ENCODE measurements at regions not wholly inside any gene's neighbourhood (a gene's known extent, or its start where the extent isn't known, plus 50 kb on each side); places are given as distances from the start of the nearest gene placed in this dataset.

DNA sequence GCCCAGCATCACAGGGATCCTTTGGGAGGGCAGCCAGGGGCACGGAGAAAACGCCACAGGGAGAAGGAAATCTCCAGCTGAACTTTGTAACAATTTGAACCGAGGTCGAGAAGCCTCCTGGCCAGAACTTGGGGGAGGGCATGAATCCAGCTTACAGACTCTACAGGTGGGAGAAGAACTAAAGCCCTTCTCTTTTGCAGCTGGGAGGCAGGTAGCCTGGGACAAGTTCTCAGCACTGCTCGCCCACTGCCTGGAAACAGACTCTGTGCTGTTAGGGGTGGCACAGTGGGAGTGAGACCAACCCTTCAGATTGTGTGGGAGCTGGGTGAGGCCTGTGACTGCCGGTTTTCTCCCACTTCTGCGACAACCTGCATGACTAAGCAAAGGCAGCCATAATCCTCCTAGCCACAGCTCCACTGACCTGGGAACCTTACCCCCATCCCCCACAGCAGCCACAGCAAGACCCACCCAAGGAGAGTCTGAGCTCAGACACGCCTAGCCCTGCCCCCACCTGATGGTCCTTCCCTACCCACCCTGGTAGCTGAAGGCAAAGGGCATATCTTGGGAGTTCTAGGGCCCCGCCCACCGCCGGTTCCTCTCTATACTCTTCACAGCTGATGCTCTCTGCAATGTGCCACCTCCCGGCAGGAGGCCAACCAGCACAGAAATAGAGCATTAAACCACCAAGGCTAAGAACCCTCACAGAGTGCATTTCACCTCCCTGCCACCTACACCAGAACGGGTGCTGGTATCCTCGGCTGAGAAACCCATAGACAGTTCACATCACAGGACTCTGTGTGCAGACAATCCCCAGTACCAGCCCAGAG, 136.0 kb upstream of the SIX2 start:
- no peak for DNase-seq (ENCODE audit: low read depth in 2 of 2)

DNA sequence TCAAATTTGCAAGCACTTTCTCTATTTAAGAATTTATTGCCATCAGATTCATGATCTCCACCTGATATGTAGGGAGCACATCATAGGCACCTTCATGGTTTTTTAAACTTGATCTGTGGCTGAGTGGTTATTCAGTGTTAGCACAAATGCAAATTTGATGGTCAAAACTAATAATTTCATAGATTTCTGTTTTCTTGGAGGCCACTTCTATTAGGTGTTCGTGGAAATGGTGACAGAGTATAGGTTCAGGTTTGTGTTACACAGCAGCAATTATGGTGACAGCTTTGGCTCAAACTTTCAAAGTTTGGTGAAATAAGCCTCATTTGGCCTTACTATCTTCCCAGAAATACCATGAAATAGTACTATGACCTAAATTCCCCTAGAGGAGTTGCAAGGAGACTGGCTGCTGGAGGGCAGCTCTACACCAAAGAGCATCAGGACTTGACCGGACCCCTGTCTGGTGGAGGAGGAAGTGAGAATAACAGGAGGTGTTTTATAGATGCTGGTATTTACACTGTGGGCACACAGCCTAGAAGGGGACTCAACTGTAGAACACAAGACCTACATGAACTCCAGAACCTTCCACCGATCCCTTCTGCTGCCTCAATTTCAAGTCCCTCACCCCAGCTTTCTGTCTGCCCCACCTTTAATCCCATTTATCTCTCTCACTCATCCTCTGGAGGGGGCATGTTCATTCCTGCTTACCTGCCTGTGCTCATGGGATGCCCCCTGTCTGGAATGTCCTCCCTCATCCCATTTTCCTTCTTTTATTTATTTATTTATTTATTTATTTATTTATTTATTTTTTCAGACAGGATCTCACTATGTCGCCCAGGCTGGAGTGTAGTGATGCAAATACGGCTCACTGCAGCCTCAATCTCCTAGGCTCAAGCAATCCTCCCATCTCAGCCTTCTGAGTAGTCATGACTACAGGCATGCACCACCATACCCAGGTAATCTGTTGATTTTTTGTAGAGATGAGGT, 132.9 kb upstream of the SIX2 start:
- no peak for DNase-seq (ENCODE audit: low read depth in 2 of 2)

DNA sequence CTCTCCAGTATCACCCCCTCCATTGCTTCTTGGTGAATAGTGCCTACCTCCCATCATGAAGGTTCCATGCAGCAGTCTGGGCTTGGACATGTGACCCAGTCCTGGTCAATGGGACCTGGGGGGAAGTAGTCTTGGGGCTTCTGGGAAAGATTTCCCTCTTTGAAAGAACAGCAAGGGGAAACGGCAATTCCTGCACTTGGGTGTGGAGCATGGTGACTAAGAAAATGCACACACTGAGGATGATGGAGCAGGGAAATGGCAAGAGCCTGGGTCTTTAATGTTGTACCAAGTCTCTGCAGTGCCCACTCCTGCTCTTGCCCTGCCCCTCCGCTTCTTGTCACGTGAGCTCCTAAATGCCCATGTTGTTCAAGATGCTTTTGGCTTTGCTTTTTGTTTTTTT, 131.4 kb upstream of the SIX2 start:
- no peak for DNase-seq (ENCODE audit: low read depth in 2 of 2)

DNA sequence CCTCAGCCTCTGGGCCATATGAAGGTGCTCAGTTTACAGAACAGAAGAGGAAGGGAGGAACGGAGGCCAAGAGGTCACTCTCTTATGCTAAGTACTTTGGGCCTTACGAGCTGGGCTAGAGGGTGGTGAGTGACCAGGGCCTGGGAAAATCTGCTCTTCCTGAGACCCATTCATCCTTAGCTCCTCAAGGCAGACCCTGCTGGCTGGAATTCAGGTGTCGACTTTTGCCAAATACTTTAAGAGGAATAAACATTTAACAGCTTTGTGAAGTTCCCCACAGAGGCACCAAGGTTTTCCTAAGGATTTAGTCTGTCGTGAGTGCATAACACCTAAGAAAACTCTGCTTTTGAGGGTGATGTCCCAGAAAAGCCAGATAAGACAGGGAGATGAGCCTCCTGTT, 129.7 kb upstream of the SIX2 start:
- DNase-seq (ENCODE audit: low read depth in 2 of 2), result no peak

DNA sequence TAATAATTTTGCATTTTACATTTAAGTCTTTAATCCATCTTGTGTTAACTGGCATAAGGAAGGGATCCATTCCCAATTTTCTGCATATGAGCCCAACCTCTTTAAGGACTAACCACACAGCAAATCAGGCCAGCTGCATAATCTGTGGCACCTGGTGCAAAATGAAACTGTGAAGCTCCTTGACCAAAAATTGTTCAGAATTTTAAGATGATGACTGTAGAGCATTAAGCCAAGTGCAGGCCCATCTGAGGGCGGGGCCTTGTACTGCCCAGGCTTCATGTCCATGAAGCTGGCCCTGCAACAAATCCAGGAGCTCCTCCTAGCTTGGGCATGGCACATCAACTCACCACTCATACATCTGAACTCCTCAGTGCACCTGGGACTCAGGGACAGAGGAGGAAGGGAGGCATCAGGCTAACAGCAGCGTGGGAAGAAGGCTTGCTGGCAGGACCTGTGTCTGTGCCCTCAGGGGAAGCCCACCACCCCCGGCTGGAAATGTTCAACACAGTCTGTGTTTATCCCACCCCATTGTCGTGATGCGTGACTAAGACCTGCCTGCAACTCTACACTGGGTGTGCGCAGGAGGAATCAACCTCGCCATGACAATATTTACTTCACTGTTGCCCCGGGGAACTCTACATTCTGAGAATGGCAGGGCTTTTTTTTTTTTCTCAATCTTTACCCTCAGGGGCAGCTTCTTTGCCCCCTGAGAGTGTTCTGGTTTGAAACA, 128.9 kb upstream of the SIX2 start:
- no peak for DNase-seq (ENCODE audit: low read depth in 2 of 2)

DNA sequence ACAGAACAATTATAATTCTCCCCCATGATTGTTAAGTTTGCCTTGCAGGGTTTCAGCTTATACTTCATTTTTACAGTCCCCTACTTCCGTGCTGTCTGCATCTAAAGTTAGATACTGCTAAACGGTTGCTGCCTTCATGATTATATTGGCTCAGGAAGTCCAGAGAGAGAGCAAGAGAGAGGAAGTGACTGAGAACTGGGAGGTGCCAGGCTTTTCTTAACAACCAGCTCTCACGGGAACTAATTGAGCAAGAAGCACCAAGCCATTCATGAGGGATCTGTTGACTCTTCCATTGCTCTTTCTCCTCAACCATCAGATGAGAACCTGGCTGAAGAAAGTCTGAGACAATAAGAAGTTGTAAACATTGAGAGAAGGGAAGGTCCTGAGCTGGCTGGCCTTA, 125.5 kb upstream of the SIX2 start:
- DNase-seq (ENCODE audit: low read depth in 2 of 2), result no peak

DNA sequence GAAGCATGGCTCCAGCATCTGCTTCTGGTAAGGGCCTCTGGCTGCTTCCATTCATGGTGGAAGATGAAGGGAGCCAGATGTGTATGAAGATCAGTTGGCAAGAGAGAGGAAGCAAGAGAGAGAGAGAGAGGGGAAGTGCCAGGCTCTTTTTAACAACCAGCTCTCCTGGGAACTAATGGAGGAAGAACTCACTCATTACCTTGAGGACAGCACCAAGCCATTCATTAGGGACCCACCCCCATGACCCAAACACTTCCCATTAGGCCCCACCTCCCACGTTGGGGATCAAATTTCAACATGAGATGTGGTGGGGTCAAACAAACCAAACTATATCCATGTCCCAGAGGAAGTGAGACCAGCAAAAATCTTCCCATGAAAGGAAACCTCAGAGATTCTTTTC, 124.8 kb upstream of the SIX2 start:
- no peak for DNase-seq (ENCODE audit: low read depth in 2 of 2)

DNA sequence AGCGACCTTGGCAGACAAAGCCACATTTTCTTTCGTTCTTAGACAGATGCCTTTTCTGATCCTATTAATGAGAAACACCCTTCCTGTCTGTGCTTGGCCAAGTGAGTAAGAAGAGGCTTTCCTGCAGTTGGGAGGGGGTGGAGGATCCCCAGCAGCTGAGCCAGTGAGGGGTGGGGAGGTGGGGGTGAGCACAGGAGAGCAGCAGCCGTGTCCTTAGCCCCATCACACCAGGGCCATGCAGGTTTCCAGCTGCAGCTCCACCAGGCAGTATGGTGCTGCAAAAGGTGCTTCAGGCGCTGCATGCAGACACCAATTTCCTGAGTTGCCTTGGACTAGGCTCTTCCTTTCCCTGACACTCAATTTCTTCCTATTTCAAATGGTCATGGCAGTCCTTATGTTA, 123.3 kb upstream of the SIX2 start:
- DNase-seq (ENCODE audit: low read depth in 2 of 2), result no peak

DNA sequence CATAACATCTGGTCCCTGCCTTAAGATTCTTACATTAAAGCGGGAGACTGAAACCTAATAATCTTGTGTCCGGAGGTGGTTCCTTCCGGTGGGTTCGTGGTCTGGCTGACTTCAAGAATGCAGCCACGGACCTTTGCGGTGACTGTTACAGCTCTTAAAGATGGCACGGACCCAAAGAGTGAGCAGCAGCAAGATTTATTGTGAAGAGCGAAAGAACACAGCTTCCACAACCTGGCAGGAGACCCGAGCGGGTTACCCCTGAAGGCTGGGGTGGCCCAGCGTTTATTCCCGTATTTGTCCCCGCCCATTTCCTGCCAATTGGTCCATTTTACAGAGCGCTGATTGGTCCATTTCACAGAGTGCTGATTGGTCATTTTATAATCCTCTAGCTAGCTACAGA, 122.3 kb upstream of the SIX2 start:
- DNase-seq (ENCODE audit: low read depth in 2 of 2), result no peak

DNA sequence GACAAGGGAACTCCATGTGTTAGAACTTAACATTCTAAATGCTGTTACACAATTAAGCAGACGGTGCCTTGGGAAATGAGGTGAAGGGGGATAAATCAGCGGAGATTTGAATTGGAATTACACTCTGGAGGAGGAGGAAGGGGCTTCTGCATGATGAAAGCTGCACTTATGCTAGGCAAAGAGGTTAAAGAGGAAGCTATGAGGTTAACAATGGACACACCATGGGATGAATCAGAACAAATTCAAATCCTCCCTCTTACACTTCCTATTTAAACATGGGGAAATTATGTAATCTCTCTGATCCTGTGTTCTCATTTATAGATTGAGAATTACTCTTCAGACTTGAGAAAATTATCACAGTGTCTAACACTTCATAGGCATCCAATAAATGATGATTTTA, 121.5 kb upstream of the SIX2 start:
- no peak for DNase-seq (ENCODE audit: low read depth in 2 of 2)

DNA sequence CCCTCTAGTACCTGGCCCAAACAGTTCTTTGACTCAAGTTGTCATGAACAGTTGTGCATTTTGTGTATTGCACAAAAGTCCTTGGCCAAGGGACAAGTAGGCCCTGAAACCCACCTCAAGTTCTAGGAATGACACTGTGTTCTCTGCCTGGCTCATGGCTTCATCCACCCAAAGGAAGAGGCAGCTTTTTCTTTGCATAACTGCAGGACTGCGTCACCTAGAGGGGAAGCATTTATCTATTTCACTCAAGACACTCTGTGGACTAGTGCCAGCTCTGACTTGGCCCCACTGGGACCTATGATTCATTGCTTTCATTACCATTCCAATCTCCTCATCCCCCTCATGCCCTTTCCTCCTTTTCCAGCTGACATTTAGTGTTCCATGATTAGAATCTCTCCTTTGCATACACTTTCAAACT, 119.3 kb upstream of the SIX2 start:
- DNase-seq (ENCODE audit: low read depth in 2 of 2), result no peak

DNA sequence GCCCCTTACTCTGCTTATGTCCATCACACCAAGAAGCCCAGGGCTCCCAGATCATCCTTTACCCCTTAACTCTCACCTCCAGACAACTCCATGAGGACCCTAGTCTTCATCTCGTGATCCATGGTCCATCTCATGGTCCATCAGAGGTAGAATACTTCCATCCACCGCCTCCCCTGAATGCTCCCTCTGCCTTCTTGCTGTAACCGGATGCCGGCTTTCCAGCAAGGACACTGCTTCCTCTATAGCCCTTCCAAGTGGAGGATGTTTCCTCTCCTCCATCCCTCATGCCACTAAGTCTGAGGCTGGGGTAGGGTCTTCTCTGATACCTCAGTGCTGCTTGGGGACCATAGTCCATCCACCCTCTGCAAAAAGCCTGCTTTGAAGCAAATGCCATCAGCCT, 118.6 kb upstream of the SIX2 start:
- no peak for DNase-seq (ENCODE audit: low read depth in 2 of 2)

DNA sequence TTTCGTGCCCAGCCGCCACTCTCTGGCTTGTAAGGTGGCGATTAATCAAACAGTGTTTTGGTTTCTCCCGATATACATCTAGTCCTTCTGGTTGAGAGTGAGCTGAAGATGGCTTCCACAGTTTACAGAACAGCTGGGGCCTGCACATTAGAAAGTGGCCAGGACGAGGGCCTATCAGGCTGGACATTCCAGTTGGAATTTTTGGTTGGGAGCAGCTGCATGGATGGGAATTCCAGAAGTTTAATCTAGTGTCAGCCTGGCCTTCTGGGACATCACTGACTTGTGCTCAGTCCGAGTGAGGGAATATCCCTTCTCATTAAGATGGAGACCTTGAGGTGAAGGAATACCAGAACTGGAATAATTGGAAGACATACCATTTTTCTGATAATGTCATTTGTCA, 118.1 kb upstream of the SIX2 start:
- DNase-seq (ENCODE audit: low read depth in 2 of 2), result no peak

DNA sequence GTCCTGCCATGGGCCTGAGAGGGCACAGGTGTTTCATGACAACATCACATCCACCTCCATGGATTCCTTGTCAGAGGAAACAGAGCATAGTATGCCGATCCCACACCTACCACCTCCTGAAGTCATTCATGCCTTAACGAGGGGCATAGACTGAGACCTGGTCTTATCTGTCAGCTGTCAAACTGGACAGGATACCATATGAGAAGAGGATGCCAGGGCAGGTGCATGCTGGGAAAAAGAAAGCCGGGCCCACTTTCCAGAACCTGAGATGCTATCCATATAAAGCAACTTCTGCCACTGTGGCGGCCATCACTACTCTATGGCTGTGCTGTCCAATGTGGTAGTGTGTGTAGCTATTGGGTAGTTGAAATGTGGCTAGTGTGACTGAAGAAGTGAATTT, 116.0 kb upstream of the SIX2 start:
- no peak for DNase-seq (ENCODE audit: low read depth in 2 of 2)

DNA sequence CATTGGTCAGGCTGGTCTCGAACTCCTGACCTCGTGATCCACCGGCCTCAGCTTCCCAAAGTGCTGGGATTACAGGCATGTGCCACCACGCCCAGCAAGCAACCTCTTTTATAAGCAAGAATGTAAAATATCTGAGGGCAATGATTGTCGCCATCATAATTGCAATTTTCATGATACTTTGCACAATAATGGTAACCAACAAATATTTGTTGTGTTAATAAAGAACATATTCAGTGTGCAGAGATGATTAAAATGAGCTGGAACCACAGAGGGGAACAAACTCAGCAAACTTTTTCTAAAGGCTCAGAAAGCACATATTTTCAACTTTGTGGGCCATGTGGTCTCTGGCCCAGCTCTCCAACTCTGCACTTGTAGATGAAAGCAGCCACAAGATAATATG, 115.2 kb upstream of the SIX2 start:
- DNase-seq (ENCODE audit: low read depth in 2 of 2), result no peak

DNA sequence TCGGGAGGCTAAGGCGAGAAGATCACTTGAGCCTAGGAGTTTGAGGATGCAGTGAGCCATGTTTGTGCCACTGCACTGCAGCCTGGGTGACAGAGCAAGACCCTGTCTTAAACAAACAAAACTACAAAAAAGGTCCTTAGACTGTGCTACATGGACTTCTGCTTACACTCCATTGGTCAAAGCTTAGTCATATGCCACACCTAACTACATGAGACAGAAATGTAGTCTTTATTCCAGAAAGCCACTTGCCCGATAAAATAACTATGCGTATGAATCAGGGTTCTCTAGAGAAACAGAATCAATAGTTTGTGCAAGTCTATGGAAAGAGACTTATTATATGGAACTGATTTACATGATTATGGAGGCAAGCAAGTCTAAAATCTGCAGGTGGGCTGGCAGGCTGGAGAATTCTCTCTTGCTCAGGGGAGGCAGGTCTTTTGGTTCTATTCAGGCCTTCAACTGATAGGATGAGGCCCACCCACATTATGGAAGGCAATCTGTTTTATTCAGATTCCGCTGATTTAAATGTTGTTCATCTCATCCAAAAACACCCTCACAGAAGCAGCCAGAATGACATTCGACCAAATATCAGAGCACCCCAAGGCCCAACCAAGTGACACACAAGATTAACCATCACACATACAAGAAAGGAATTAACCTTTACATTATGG, 114.4 kb upstream of the SIX2 start:
- DNase-seq (ENCODE audit: low read depth in 2 of 2), result no peak

DNA sequence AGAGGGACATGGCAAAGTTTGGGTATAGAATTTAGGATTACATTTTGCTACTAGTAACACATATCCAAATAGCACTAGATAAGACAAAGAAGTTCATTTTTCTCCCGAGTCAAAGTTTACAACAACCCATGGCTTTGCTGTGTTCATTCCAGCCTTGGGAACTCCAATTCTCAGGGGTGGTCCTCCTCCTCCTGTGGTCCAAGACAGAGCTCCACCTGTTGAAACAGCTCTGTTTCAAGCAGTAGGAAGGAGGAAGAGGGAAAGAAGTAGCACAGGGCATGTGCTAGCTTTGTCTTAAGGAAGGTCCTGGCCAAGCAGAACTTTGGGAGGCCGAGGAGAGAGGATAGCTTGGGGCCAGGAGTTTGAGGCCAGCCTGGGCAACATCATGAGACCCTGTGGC, 113.8 kb upstream of the SIX2 start:
- DNase-seq (ENCODE audit: low read depth in 2 of 2), result no peak

DNA sequence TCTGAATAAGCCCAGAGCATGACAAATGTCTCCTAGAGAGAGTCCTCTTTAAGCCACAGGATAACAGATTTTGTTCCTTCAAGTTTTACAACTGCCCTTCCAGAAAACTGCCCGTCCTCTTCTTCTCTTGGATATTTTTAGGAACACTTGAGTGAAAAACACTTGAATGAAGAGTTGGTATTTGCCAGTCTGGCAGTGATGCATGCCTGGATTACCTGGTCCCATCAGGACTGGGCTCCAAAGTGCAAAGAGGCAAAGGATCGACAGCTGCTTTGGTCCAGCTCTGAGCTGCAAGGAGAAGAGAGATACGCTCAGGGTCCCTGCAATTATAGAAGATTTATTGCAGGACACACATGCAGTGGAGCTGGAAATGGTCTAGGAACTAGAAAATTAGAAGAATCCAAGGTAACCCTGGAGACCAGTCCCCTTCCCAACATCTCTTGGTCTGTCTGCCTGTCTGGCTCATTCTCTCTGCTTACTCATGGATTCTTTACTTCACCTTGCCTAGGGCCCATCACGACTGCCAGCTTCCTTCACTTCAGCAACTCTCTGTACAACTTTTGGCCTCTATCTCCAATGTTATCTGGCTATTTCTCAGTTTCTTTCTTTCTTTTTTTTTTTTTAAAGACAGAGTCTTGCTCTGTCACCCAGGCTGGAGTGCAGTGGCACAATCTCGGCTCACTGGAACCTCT, 112.1 kb upstream of the SIX2 start:
- no peak for DNase-seq (ENCODE audit: low read depth in 2 of 2)

DNA sequence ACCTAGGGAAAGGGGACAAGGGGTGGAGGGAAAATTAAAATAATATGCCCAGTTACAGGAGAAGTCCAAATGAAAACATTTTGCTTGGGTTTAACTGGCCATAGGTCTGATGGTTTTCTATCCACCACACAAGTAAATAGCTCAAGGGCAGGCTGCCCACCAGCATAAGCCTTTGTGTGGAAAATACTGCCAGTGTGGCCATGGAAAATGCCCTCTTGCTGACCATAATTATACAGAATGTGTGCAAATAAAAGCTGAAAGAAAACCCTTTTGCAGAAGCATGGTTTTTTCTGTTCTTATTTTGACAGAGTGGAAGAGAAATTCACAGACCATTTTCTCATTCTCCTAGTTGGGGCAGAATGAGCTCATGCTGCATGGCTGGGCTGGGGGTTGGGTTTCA, 111.3 kb upstream of the SIX2 start:
- no peak for DNase-seq (ENCODE audit: low read depth in 2 of 2)

DNA sequence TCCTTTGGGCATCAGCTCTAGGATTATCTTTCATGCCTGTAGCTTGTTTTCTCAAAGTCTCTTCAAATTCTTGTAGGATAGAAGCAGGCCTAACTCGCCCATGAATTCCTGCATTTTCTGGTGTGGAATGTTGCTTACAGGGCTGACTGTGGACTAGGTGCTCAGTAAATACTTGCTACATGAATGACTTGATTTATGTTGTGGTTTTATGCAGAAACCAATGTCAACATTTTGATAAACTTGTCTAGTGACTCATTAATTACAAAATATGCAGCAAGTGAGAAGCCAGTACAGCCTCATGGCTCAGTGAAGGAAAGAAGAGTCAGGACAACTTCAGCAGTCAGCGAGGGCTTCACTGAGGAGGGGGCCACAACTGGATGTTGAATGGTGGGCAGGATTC, 110.6 kb upstream of the SIX2 start:
- DNase-seq (ENCODE audit: low read depth in 2 of 2), result no peak

DNA sequence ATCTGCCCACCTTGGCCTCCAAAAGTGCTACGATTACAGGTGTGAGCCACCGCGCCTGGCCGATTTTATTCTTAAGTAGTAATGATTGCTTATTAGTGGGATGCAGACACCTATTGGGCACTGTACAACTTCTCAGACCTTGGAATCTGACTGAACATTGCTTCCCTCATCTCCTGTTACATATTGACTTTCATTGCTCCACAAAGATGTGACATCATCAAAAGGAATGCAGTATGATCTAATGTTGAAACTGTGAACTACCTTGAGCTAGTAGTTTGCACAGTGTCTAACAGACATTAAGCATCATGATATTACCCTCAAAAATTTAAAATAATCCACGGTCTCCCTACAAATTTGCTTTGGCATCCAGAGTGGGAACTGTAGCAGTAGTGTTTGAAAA, 109.8 kb upstream of the SIX2 start:
- DNase-seq (ENCODE audit: low read depth in 2 of 2), result no peak
